H9 (cell line): ENCODE measurements at regions not wholly inside any gene's neighbourhood (a gene's known extent, or its start where the extent isn't known, plus 50 kb on each side); places are given as distances from the start of the nearest gene placed in this dataset.
"Not testable (repeated sequence)": the region's sequence is repeated elsewhere in the genome, so short reads cannot be mapped to it uniquely, and the experiment has no call there.

ENCODE experiments used
- DNase-seq: peaks from one replicate; pipeline ENCODE4 v3.0.0-alpha.2; 2017
- H2AFZ ChIP-seq: one replicate; pipeline ENCODE4 v1.6.1; 2013; ENCODE audit warnings: mild to moderate bottlenecking, low read length, control low read depth, moderate library complexity
- H2AK5ac ChIP-seq: 2 replicates; pipeline ENCODE4 v1.6.1; 2013; ENCODE audit warnings: low read length, control low read depth, mixed read lengths; ENCODE audit not compliant: insufficient read length
- H2BK120ac ChIP-seq: one replicate; pipeline ENCODE4 v1.6.1; 2013; ENCODE audit warnings: low read depth, mild to moderate bottlenecking, low read length, control low read depth, inconsistent platforms; ENCODE audit not compliant: poor library complexity, severe bottlenecking
- H2BK12ac ChIP-seq: 2 replicates; pipeline ENCODE4 v1.6.1; 2013; ENCODE audit warnings: low read length, control low read depth, mixed read lengths, low read depth; ENCODE audit not compliant: insufficient read length
- H2BK15ac ChIP-seq: 2 replicates; pipeline ENCODE4 v1.6.1; 2013; ENCODE audit warnings: low read depth, low read length, control low read depth
- H2BK20ac ChIP-seq: one replicate; pipeline ENCODE4 v1.6.1; 2013; ENCODE audit warnings: low read depth, mild to moderate bottlenecking, low read length, control low read depth, inconsistent platforms; ENCODE audit not compliant: poor library complexity, severe bottlenecking
- H2BK5ac ChIP-seq: 2 replicates; pipeline ENCODE4 v1.6.1; 2013; ENCODE audit warnings: low read length, control low read depth, mixed read lengths; ENCODE audit not compliant: insufficient read length
- H3K14ac ChIP-seq: 2 replicates; pipeline ENCODE4 v1.6.1; 2013; ENCODE audit warnings: low read length, control low read depth; ENCODE audit not compliant: insufficient read depth
- H3K18ac ChIP-seq: 2 replicates; pipeline ENCODE4 v1.6.1; 2013; ENCODE audit warnings: low read depth, mild to moderate bottlenecking, mixed read lengths, low read length, control low read depth; ENCODE audit not compliant: insufficient read length
- H3K23ac ChIP-seq: 2 replicates; pipeline ENCODE4 v1.6.1; 2013; ENCODE audit warnings: low read length, control low read depth, mixed read lengths, low read depth; ENCODE audit not compliant: insufficient read length
- H3K23me2 ChIP-seq: 2 replicates; pipeline ENCODE4 v1.6.1; 2013; ENCODE audit warnings: low read depth, mild to moderate bottlenecking, mixed read lengths, low read length, control low read depth; ENCODE audit not compliant: insufficient read length, poor library complexity, severe bottlenecking
- H3K27ac ChIP-seq: 2 replicates; pipeline ENCODE4 v1.5.1; 2013; ENCODE audit warnings: low read length, control low read depth, mixed read lengths, low read depth; ENCODE audit not compliant: insufficient read length
- H3K27me3 ChIP-seq: 2 replicates; pipeline ENCODE4 v1.6.1; 2013; ENCODE audit warnings: low read length, control low read depth, inconsistent platforms; ENCODE audit not compliant: insufficient read depth
- H3K4ac ChIP-seq: 2 replicates; pipeline ENCODE4 v1.6.1; 2013; ENCODE audit warnings: low read depth, mild to moderate bottlenecking, control low read depth, inconsistent platforms, low read length, moderate library complexity
- H3K4me1 ChIP-seq: 2 replicates; pipeline ENCODE4 v1.6.1; 2013; ENCODE audit warnings: low read length, control low read depth, inconsistent platforms; ENCODE audit not compliant: insufficient read depth
- H3K4me2 ChIP-seq: 2 replicates; pipeline ENCODE4 v1.6.1; 2013; ENCODE audit warnings: low read length, control low read depth, mixed read lengths; ENCODE audit not compliant: insufficient read length, insufficient read depth
- H3K56ac ChIP-seq: 2 replicates; pipeline ENCODE4 v1.6.1; 2013; ENCODE audit warnings: low read depth, mild to moderate bottlenecking, mixed read lengths, low read length, control low read depth; ENCODE audit not compliant: insufficient read length
- H3K79me1 ChIP-seq: 2 replicates; pipeline ENCODE4 v1.6.1; 2013; ENCODE audit warnings: low read depth, mild to moderate bottlenecking, moderate library complexity, low read length, control low read depth, inconsistent platforms; ENCODE audit not compliant: insufficient read depth, poor library complexity, severe bottlenecking
- H3K79me2 ChIP-seq: 2 replicates; pipeline ENCODE4 v1.6.1; 2013; ENCODE audit warnings: low read length, control low read depth, inconsistent platforms; ENCODE audit not compliant: insufficient read depth
- H3K9ac ChIP-seq: 2 replicates; pipeline ENCODE4 v1.6.1; 2013; ENCODE audit warnings: low read length, control low read depth, mixed read lengths; ENCODE audit not compliant: insufficient read length; ENCODE audit errors: extremely low read depth
- H3K9me3 ChIP-seq: one replicate; pipeline ENCODE4 v1.6.1; 2013; ENCODE audit warnings: low read depth, low read length, inconsistent platforms; ENCODE audit not compliant: control insufficient read depth
- H3T11ph ChIP-seq: one replicate; pipeline ENCODE4 v1.6.1; 2013; ENCODE audit warnings: mild to moderate bottlenecking, low read length, control low read depth, inconsistent platforms
- H4K20me1 ChIP-seq: one replicate; pipeline ENCODE4 v1.6.1; 2013; ENCODE audit not compliant: control insufficient read depth, insufficient read length, insufficient read depth
- H4K5ac ChIP-seq: 2 replicates; pipeline ENCODE4 v1.6.1; 2013; ENCODE audit warnings: low read depth, mild to moderate bottlenecking, mixed read lengths, low read length, control low read depth; ENCODE audit not compliant: insufficient read length
- H4K8ac ChIP-seq: replicated peaks from 2 replicates; pipeline ENCODE4 v1.6.1; 2013; ENCODE audit warnings: low read length, control low read depth, mixed read lengths, low read depth; ENCODE audit not compliant: insufficient read length
- H4K91ac ChIP-seq: 2 replicates; pipeline ENCODE4 v1.6.1; 2013; ENCODE audit warnings: low read depth, mild to moderate bottlenecking, moderate library complexity, mixed read lengths, low read length, control low read depth; ENCODE audit not compliant: insufficient read length
- H3K27ac Mint-ChIP-seq, 3 experiments: 2 replicates in 2 of 3; 3 replicates in 1 of 3; pipeline ENCODE4 v1.8.0; 2020 to 2021; ENCODE audit warnings: mixed read lengths in 3 of 3, mild to moderate bottlenecking in 1 of 3, moderate library complexity in 1 of 3
- H3K27me3 Mint-ChIP-seq: 2 replicates; pipeline ENCODE4 v1.8.0; 2021; ENCODE audit warnings: low read depth, mild to moderate bottlenecking, moderate library complexity, mixed read lengths
- H3K36me3 Mint-ChIP-seq, 3 experiments: 2 replicates in 2 of 3; 3 replicates in 1 of 3; pipeline ENCODE4 v1.8.0; 2020 to 2021; ENCODE audit warnings: low read depth in 3 of 3, mixed read lengths in 3 of 3; ENCODE audit not compliant: insufficient read depth in 1 of 3
- H3K4me1 Mint-ChIP-seq, 2 experiments: 2 replicates each; pipeline ENCODE4 v1.8.0; 2020; ENCODE audit warnings: mixed read lengths in 2 of 2
- H3K4me3 Mint-ChIP-seq, 2 experiments: 2 replicates in 1 of 2; 3 replicates in 1 of 2; pipeline ENCODE4 v1.8.0; 2020 to 2021; ENCODE audit warnings: mild to moderate bottlenecking in 2 of 2, mixed read lengths in 2 of 2, moderate library complexity in 1 of 2
- H3K9me3 Mint-ChIP-seq, 2 experiments: 2 replicates in 1 of 2; 3 replicates in 1 of 2; pipeline ENCODE4 v1.8.0; 2020; ENCODE audit warnings: mild to moderate bottlenecking in 2 of 2, mixed read lengths in 2 of 2, moderate library complexity in 1 of 2
- WGBS: extraction: QIAGEN DNeasy Blood & Tissue Kit; methylation state at CpG from one replicate; pipeline ENCODE4 v1.1.7; 2013; ENCODE audit warnings: missing lambda C conversion rate, low lambda C conversion rate, mixed read lengths; ENCODE audit not compliant: insufficient read length; ENCODE audit errors: extremely low coverage; 5-methylcytosine and 5-hydroxymethylcytosine counted together

GRCh38 chr17:22119751-22120150 is 427.4 kb downstream of the KCNJ18 start:
- H3K9ac ChIP-seq: not testable (repeated sequence)

More at GRCh38 chr17:22119751-22120150, 427.4 kb downstream of the KCNJ18 start:
- H4K20me1 ChIP-seq, H4K91ac ChIP-seq, H3K4me2 ChIP-seq, H3K4me3 Mint-ChIP-seq, H3K79me2 ChIP-seq, H3K27me3 Mint-ChIP-seq, H4K5ac ChIP-seq, H3K4ac ChIP-seq, H3K14ac ChIP-seq, H2BK20ac ChIP-seq, H3K36me3 Mint-ChIP-seq, H2AFZ ChIP-seq, H3K27ac ChIP-seq, H2AK5ac ChIP-seq, H3K27me3 ChIP-seq, H2BK120ac ChIP-seq, H3K79me1 ChIP-seq, H3K23ac ChIP-seq, H3K23me2 ChIP-seq, DNase-seq, H2BK15ac ChIP-seq, H2BK12ac ChIP-seq, H3K4me1 ChIP-seq, H3K56ac ChIP-seq, H4K8ac ChIP-seq, H3T11ph ChIP-seq, H3K18ac ChIP-seq, H2BK5ac ChIP-seq, H3K27ac Mint-ChIP-seq: not testable (repeated sequence)
- WGBS: no CpG with 5 or more reads among the region's 3 CpGs
- H3K4me1 Mint-ChIP-seq: peaks cover 15 to 23% of the 10 kb centered on the region in 2 experiments
- peaks cover 14 to 46% of the 10 kb centered on the region in 2 experiments for H3K9me3 Mint-ChIP-seq
- H3K9me3 ChIP-seq: peaks cover 11% of the 10 kb centered on the region
